NCI-H524 (cell line): ENCODE measurements at regions not wholly inside any gene's neighbourhood (a gene's known extent, or its start where the extent isn't known, plus 50 kb on each side); places are given as distances from the start of the nearest gene placed in this dataset.

Experiments used
- DNase-seq, 2 experiments: peaks; one replicate each; lab custom pipeline; 2025; lab: John Stamatoyannopoulos, UW

- DNase-seq = no peak
These were observed 247.5 kb downstream of the MBNL1 start for GRCh38 chr3:152516216-152516615.

- no peak for DNase-seq
These were observed 248.8 kb downstream of the MBNL1 start for GRCh38 chr3:152517502-152517901.

GRCh38 chr3:152518346-152518745 lies 249.6 kb downstream of the MBNL1 start:
- DNase-seq = no peak

- DNase-seq = no peak
These were observed 250.6 kb downstream of the MBNL1 start for GRCh38 chr3:152519376-152519775.

GRCh38 chr3:152522036-152522435 lies 253.3 kb downstream of the MBNL1 start:
- DNase-seq = no peak

- DNase-seq = peak in 1 of 2 experiments; percentile 63
These were observed 255.7 kb downstream of the MBNL1 start for GRCh38 chr3:152524198-152525140.

GRCh38 chr3:152531717-152532116 lies 263.0 kb downstream of the MBNL1 start:
- DNase-seq = no peak

- no peak for DNase-seq
These were observed 269.8 kb downstream of the MBNL1 start for GRCh38 chr3:152538518-152538917.

- no peak for DNase-seq
These were observed 270.5 kb downstream of the MBNL1 start for GRCh38 chr3:152539191-152539764.

GRCh38 chr3:152540120-152540519 lies 271.4 kb downstream of the MBNL1 start:
- no peak for DNase-seq

GRCh38 chr3:152547153-152547552 lies 278.4 kb downstream of the MBNL1 start:
- no peak for DNase-seq

GRCh38 chr3:152549263-152549662 lies 280.5 kb downstream of the MBNL1 start:
- DNase-seq = no peak

- no peak for DNase-seq
These were observed 281.6 kb downstream of the MBNL1 start for GRCh38 chr3:152550284-152550683.

- DNase-seq = no peak
These were observed 280.0 kb upstream of the P2RY1 start for GRCh38 chr3:152554980-152555379.

GRCh38 chr3:152555666-152556291 lies 279.2 kb upstream of the P2RY1 start:
- DNase-seq = no peak

GRCh38 chr3:152556731-152557254 lies 278.1 kb upstream of the P2RY1 start:
- no peak for DNase-seq

GRCh38 chr3:152557302-152557999 lies 277.5 kb upstream of the P2RY1 start:
- DNase-seq = no peak

- no peak for DNase-seq
These were observed 276.5 kb upstream of the P2RY1 start for GRCh38 chr3:152558386-152558785.

GRCh38 chr3:152559246-152559645 lies 275.7 kb upstream of the P2RY1 start:
- no peak for DNase-seq

GRCh38 chr3:152564459-152564858 lies 270.5 kb upstream of the P2RY1 start:
- no peak for DNase-seq

- peak; percentile 37 to 64 for DNase-seq
These were observed 260.4 kb upstream of the P2RY1 start for GRCh38 chr3:152574461-152575079.

GRCh38 chr3:152578769-152579168 lies 256.2 kb upstream of the P2RY1 start:
- DNase-seq = no peak
